IMR-90 (cell line): ENCODE measurements at regions not wholly inside any gene's neighbourhood (a gene's known extent, or its start where the extent isn't known, plus 50 kb on each side); places are given as distances from the start of the nearest gene placed in this dataset.

ENCODE experiments used
- ATAC-seq: fragments of 200-7000 bp; cut with Tn5 transposase; 2 replicates; pipeline ENCODE4 v1.9.1; 2020; ENCODE audit warnings: low read depth, mild to moderate bottlenecking, moderate library complexity
- BruUV-seq: library from RNA; stranded (reverse); fragments of 400-500 nt; replicated peaks from 2 replicates; lab custom pipeline; 2021; lab: Mats Ljungman, UMichigan
- CTCF ChIA-PET: fragments of 300-600 bp; formaldehyde crosslinking; extraction: SDS; loops from one replicate; lab custom pipeline; 2021; ENCODE audit warnings: antibody characterized with exemption; lab: Yijun Ruan, JAX
- POLR2A ChIA-PET: fragments of 300-600 bp; sonication (Branson Sonifier 250); formaldehyde crosslinking; loops from one replicate; lab custom pipeline; 2022; ENCODE audit warnings: antibody characterized with exemption; ENCODE audit not compliant: unreplicated experiment; lab: Charles Lee
- DNase-seq: peaks from one replicate; pipeline ENCODE4 v3.0.0; 2013
- H2AFZ ChIP-seq: replicated peaks from 2 replicates; pipeline ENCODE3; 2013; ENCODE audit warnings: low read length, mild to moderate bottlenecking; ENCODE audit not compliant: poor library complexity
- H2AK5ac ChIP-seq: 2 replicates; pipeline ENCODE4 v1.6.1; 2013; ENCODE audit warnings: low read depth, low read length, inconsistent platforms
- H2AK9ac ChIP-seq: replicated peaks from 2 replicates; pipeline ENCODE3; 2013; ENCODE audit warnings: mild to moderate bottlenecking, low read depth, low read length, moderate library complexity; ENCODE audit not compliant: poor library complexity
- H2BK120ac ChIP-seq: 2 replicates; pipeline ENCODE4 v1.6.1; 2013; ENCODE audit warnings: low read depth, low read length, inconsistent platforms
- H2BK15ac ChIP-seq: 3 replicates; pipeline ENCODE4 v1.6.1; 2013; ENCODE audit warnings: low read depth, low read length, inconsistent platforms
- H2BK20ac ChIP-seq: 2 replicates; pipeline ENCODE4 v1.6.1; 2013; ENCODE audit warnings: low read depth, mild to moderate bottlenecking, inconsistent platforms, low read length, moderate library complexity
- H2BK5ac ChIP-seq: 2 replicates; pipeline ENCODE4 v1.6.1; 2013; ENCODE audit warnings: mild to moderate bottlenecking, low read depth, low read length, inconsistent platforms; ENCODE audit not compliant: poor library complexity, severe bottlenecking
- H3K14ac ChIP-seq: replicated peaks from 2 replicates; pipeline ENCODE4 v1.6.1; 2013; ENCODE audit warnings: low read depth, low read length, inconsistent platforms
- H3K18ac ChIP-seq: 2 replicates; pipeline ENCODE4 v1.6.1; 2013; ENCODE audit warnings: low read depth, low read length, control low read depth
- H3K23ac ChIP-seq: 2 replicates; pipeline ENCODE4 v1.6.1; 2013; ENCODE audit warnings: low read depth, low read length, inconsistent platforms
- H3K27ac ChIP-seq: 2 replicates; pipeline ENCODE4 v1.5.1; 2013; ENCODE audit warnings: mild to moderate bottlenecking, control low read depth, low read length; ENCODE audit not compliant: insufficient read depth
- H3K27me3 ChIP-seq: 2 replicates; pipeline ENCODE4 v1.6.1; 2013; ENCODE audit warnings: low read length; ENCODE audit not compliant: control insufficient read depth, insufficient read depth
- H3K36me3 ChIP-seq: 2 replicates; pipeline ENCODE4 v1.6.1; 2013; ENCODE audit warnings: low read length, mixed read lengths; ENCODE audit not compliant: control insufficient read depth, insufficient read depth
- H3K4ac ChIP-seq: 2 replicates; pipeline ENCODE4 v1.6.1; 2013; ENCODE audit warnings: low read depth, low read length, inconsistent platforms
- H3K4me1 ChIP-seq: 2 replicates; pipeline ENCODE4 v1.6.1; 2013; ENCODE audit warnings: low read length, mixed read lengths; ENCODE audit not compliant: control insufficient read depth, insufficient read depth
- H3K4me2 ChIP-seq: 2 replicates; pipeline ENCODE4 v1.6.1; 2013; ENCODE audit warnings: low read depth, mild to moderate bottlenecking, control low read depth, low read length, moderate library complexity
- H3K4me3 ChIP-seq: 2 replicates; pipeline ENCODE4 v1.5.1; 2013; ENCODE audit warnings: low read depth, mild to moderate bottlenecking, control low read depth, low read length, moderate library complexity; ENCODE audit not compliant: insufficient read depth
- H3K56ac ChIP-seq: 2 replicates; pipeline ENCODE4 v1.6.1; 2013; ENCODE audit warnings: low read length, inconsistent platforms; ENCODE audit not compliant: insufficient read depth; ENCODE audit errors: extremely low read depth
- H3K79me1 ChIP-seq, 2 experiments: 2 replicates each; pipeline ENCODE4 v1.6.1; 2013; ENCODE audit warnings: low read length in 2 of 2, inconsistent platforms in 1 of 2, low read depth in 1 of 2
- H3K9ac ChIP-seq: 2 replicates; pipeline ENCODE4 v1.6.1; 2013; ENCODE audit warnings: low read depth, low read length, control low read depth
- H3K9me1 ChIP-seq: 2 replicates; pipeline ENCODE4 v1.6.1; 2013; ENCODE audit warnings: low read length, inconsistent platforms; ENCODE audit not compliant: insufficient read depth
- H3K9me3 ChIP-seq: 2 replicates; pipeline ENCODE4 v1.6.1; 2013; ENCODE audit warnings: low read length; ENCODE audit not compliant: control insufficient read depth, insufficient read depth
- H4K20me1 ChIP-seq: 2 replicates; pipeline ENCODE4 v1.6.1; 2013; ENCODE audit warnings: low read length, inconsistent platforms; ENCODE audit not compliant: insufficient read depth
- H4K5ac ChIP-seq: 2 replicates; pipeline ENCODE4 v1.6.1; 2013; ENCODE audit warnings: mild to moderate bottlenecking, low read depth, low read length, control low read depth
- H4K8ac ChIP-seq, 2 experiments: 2 replicates each; pipeline ENCODE4 v1.6.1; 2013; ENCODE audit warnings: low read depth in 2 of 2, low read length in 2 of 2, control low read depth in 1 of 2, inconsistent platforms in 1 of 2
- H4K91ac ChIP-seq: 2 replicates; pipeline ENCODE4 v1.6.1; 2013; ENCODE audit warnings: low read depth, low read length, inconsistent platforms; ENCODE audit not compliant: insufficient read depth
- BHLHE40 ChIP-seq: fragments of 150-350 bp; IDR thresholded peaks from 2 replicates; pipeline ENCODE4 v1.6.1; 2016; ENCODE audit warnings: mild to moderate bottlenecking, low read depth, low read length
- FOS ChIP-seq: fragments of 150-350 bp; IDR thresholded peaks from 2 replicates; pipeline ENCODE4 v1.6.1; 2016; ENCODE audit warnings: low read depth, low read length
- SMC3 ChIP-seq: fragments of 150-350 bp; IDR thresholded peaks from 2 replicates; pipeline ENCODE4 v1.6.1; 2016; ENCODE audit warnings: low read depth, mild to moderate bottlenecking, antibody characterized with exemption, low read length, moderate library complexity
- USF2 ChIP-seq: fragments of 150-350 bp; IDR thresholded peaks from 2 replicates; pipeline ENCODE4 v1.6.1; 2017; ENCODE audit warnings: mild to moderate bottlenecking, antibody characterized with exemption, low read length, low read depth
- WGBS, 2 experiments: methylation state at CpG; one replicate each; pipeline versions ENCODE4 v1.1.5 to v1.1.7; 2013; ENCODE audit warnings: missing lambda C conversion rate in 2 of 2; ENCODE audit not compliant: insufficient read length in 1 of 2; ENCODE audit errors: extremely low coverage in 2 of 2; 5-methylcytosine and 5-hydroxymethylcytosine counted together
- dilution Hi-C: fragments of 300-500 bp; cut with HindIII; formaldehyde crosslinking; loops from one replicate; pipeline ENCODE4 v1.14.3; 2018; ENCODE audit warnings: low sequenced_read_pairs; ENCODE audit not compliant: unreplicated experiment
- in situ Hi-C: fragments of 300-500 bp; cut with MboI; formaldehyde crosslinking; loops from 3 replicates; pipeline ENCODE4 v1.14.3; 2019; ENCODE audit warnings: low sequenced_read_pairs, inconsistent platforms, mixed read lengths
- intact Hi-C: fragments of 100-400 bp; cut with micrococcal nuclease; formaldehyde crosslinking; loops from 2 replicates; pipeline ENCODE4 v1.10.0; 2022

GRCh38 chr14:76575108-76575507, 186.2 kb upstream of the VASH1 start:
- Histone ChIP-seq H4K5ac (no peak overlapping the region), H3K14ac (no peak overlapping the region), H3K4me2 (no peak overlapping the region), H2BK20ac (no peak overlapping the region), H3K9me3 (no peaks in the 10 kb centered on the region), H3K27ac (no peak overlapping the region), H3K4ac (no peak overlapping the region), H3K23ac (no peak overlapping the region), H4K8ac (no peak overlapping the region), H2BK5ac (no peak overlapping the region), H3K4me3 (no peak overlapping the region), H2AK5ac (no peak overlapping the region), H3K4me1 (no peaks in the 10 kb centered on the region), H2AK9ac (no peak overlapping the region), H2BK15ac (no peak overlapping the region), H2BK120ac (no peak overlapping the region), H3K56ac (no peak overlapping the region), H3K27me3 (no peaks in the 10 kb centered on the region), H3K79me1 (no peaks in the 10 kb centered on the region), H3K36me3 (no peaks in the 10 kb centered on the region), H4K20me1 (no peaks in the 10 kb centered on the region), H4K91ac (no peak overlapping the region), H3K18ac (no peak overlapping the region), H3K9ac (no peak overlapping the region), H2AFZ (no peak overlapping the region), H3K9me1 (no peaks in the 10 kb centered on the region)
- DNase-seq (no peak), ATAC-seq (no peak)
- BruUV-seq = no TSS peak
- intact Hi-C loops = no loop called here
- ChIA-PET CTCF (no interaction called here), POLR2A (no interaction called here)
- in situ Hi-C loops = no loop called here
- WGBS, 2 experiments = 80% methylated on average over 1 of the region's 9 CpGs; no CpG with 5 or more reads in 1 of the 2 experiments
- no peak for TF ChIP-seq FOS
- TF ChIP-seq BHLHE40 = no peak
- no peak for TF ChIP-seq USF2
- TF ChIP-seq SMC3 = no peak
- dilution Hi-C loops = no loop called here
